ENCODE measurements at regions not wholly inside any gene's neighbourhood (a gene's known extent, or its start where the extent isn't known, plus 50 kb on each side); places are given as distances from the start of the nearest gene placed in this dataset.
"Not testable (repeated sequence)": the region's sequence is repeated elsewhere in the genome, so short reads cannot be mapped to it uniquely, and the experiment has no call there.

DNA sequence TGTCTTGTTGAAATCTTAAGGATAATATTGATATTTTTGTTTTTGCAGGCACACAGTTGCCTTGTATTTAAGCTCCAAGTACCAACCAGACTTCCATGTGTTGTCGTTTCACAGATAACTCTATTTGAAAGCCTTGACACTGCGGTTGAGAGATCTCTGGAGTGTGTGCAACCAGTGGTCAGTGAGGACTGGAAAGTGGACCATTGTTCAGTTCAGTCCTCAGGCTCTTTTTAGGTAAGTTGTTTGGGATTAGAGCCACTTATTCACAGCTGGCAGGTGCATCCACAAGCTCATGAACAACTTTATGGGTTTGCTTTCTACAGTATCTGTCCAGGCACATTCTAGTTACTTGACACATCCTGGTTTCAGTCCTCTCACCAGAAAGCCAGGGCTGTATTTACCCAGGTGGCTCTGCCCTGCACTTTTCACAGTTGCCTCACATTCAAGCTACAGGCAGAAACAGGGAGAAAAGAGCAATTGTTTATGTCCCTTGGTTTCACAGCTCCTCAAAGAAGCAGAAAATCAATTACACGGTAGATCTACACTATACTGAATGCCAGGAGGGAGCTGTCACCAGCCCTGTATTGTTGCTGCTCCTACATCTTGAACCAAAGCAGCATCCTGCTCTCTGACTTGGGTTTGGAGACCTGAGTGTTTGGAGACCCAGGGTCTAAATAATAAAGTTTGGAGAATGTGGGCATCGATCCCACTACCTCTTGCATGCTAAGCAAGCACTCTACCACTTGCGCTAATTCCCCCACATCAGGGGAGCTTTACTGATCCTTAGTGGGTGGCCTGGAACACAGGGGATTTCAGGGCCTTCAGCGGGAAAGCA, 543.3 kb downstream of the PRIM2 start:
- DNase-seq (ENCODE audit: low spot score), result not testable (repeated sequence)

DNA sequence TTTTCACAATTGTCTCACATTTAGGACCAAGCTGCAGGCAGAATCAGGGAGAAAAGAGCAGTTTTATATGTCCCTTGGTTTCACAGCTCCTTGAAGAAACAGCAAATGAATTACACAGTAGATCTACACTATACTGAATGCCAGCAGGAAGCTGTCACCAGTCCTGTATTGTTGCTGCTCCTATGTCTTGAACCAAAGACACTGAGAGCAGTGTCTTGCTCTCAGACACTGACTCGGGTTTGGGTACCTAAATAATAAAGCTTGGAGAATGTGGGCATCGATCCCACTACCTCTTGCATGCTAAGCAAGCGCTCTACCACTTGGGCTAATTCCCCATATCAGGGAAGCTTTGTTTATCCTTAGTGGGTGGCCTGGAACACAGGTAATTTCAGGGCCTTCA, 552.7 kb downstream of the PRIM2 start:
- not testable (repeated sequence) for DNase-seq (ENCODE audit: low spot score)

DNA sequence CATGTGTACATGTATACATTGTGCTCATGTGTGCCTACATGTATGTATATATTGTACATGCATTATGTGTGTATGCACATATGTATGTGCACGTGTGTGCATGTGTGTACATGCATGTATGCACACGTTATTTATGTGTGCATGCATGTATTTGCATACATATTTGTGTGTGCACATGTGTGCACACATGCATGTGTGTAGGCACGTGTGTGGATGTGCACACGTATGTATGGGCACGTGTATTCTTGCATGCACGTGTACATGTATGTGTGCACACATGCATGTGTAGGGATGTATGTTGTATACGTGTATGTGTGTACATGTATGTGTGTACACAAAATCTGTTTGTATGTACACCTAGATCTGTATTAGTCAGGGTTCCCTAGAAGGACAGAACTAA, 556.0 kb downstream of the PRIM2 start:
- DNase-seq (ENCODE audit: low spot score), result not testable (repeated sequence)

DNA sequence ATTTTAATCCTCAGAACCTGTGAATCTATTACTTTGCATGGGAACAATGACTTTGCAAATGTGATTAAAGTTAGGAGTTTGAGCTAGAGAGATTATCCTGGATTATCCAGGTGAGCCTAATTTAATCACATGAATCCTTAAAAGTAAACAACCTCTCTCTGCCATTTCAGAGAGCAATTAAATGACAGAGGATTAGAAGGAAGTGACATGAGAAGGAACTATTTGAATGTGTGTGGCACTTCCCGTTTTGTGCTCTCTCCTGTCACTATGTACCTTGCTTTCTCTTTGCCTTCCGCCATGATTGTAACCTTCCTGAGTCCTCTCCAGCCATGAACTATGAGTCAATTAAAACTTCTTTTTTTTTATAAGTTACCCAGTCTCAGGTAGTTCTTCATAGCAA, 559.2 kb downstream of the PRIM2 start:
- DNase-seq (ENCODE audit: low spot score), result not testable (repeated sequence)

DNA sequence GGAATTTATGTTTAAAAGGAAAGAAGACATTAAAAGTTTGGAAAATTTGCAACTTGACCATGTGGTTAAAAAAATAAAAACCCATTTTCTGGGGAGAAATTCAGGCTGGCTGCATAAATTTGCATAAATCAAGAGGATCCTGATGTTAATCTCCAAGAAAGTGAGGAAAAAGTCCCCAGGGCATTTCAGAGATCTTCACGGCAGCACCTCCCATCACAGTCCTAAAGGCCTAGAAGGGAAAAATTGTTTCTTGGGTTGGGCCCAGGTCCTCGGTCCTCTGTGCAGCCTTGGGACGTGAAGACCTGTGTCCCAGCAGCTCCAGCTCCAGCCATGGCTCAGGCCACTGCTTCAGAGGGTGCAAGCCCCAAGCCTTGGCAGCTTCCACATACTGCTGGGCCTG, 560.3 kb downstream of the PRIM2 start:
- not testable (repeated sequence) for DNase-seq (ENCODE audit: low spot score)

DNA sequence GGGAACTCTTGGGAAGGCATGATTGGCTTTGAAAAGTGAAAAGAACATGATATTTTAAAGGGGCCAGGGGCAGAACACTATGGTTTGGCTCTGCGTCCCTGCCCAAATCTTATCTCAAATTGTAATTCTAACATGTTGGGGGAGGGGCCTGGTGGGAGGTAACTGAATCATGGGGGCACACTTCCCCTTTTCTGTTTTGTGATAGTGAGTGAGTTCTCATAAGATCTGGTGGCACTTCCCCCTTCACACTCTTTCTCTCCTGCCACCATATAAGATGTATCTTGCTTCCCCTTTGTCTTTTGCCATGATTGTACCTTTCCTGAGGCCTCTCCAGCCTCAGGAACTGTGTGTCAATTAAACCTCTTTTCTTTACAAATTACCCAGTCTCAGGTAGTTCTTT, 561.4 kb downstream of the PRIM2 start:
- DNase-seq (ENCODE audit: low spot score), result not testable (repeated sequence)

DNA sequence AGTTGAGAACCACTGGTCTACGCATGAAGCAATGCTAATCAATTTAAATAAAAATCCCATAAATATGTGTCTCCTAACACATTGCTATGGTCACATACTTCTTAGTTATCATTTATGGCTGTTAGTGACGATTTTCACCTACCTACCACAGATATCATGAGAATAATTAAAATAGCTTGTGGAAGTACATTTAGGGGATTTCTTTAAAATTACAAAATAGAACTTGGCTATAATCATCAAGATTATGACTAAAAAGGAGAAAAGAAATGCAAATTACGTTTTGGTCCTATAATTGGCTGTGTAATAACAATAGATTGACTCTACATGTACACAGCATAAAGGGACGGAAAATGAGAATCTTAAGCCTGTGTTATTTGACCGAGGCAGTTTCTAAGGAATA, 581.4 kb downstream of the PRIM2 start:
- not testable (repeated sequence) for DNase-seq (ENCODE audit: low spot score)

DNA sequence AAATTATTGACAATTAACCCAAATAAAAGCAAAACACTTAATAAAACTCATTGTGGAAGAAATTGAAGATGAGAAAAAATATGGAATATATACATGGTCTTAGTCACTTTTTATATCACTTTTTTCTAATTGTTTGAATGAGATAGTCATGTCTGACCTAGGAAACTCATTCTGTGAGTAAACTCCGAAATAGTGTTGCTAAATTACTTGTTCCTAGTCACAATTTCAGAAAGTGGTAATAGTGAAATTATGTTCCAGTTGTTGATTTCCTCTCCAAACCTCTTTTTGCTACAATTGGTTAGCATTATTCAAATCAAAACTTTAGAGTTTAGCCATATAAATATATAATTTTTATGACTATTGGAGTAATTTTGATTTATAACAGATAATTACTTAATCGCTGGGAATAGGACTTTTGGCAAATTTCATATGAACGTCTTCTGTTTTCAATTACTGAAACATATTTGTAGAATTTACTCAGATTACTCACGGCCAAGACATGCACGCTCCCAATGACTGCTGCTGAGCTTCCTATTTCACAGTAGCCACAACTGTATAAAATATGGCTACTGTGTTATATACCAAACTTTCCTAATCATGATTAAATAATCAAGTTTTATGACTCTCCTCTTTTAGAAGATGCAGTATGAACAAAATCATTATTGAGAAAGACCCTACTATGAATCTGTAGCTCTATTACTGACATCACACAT, 583.4 kb downstream of the PRIM2 start:
- DNase-seq (ENCODE audit: low spot score), result not testable (repeated sequence)

DNA sequence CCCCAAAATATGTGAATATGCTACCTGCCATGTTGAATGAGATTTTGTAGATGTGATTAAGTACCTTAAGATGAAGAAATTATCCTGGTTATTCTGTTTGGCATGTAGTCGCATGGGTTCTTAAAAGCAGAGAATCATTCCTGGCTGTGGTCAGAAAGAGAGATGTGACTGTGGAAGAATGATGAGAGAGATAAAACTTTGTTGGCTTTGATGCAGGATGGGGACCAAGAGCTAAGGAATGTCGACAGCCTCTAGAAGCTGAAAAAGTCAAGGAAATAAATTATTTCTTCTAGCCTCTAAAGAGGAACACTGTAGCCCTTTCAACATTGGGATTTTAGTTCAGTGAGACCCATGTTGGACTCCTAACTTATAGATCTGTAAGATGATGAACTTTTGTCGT, 584.0 kb downstream of the PRIM2 start:
- not testable (repeated sequence) for DNase-seq (ENCODE audit: low spot score)

DNA sequence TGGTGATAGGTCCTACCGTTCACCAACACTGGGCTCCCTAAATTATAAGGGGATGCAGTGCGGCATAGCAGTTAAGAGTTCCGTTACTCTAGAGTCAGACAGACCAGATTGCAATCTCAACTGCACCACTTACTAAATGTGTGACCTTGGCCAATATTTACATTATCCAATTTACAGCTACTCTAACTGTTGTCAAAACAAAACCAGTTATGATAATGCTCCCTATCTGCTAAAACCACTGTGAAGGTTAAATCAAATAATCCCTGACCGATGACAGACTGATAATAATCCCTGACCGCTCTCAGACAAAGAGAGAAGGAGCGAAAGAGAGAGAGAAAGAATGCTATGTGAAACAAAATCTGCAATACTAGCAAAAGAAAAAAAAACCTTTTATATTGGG, 586.9 kb downstream of the PRIM2 start:
- DNase-seq (ENCODE audit: low spot score), result not testable (repeated sequence)

DNA sequence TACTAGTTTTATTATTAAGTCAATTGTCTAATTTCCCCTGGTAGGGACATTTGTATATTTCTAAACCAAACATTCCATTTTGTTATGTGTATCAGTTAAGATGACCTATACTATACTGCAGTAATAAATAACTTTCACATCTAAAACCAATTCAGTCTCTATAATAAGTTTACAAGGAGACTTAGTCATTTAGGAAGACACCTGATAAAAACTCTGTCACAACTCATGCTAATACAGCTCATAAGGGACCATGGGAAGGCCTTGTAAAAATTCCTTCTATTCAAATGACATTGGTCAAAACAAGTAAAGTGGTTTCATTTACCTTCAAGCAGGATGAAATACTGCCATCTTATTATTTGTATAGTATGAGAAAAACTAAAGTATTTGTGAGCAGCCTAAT, 597.9 kb downstream of the PRIM2 start:
- DNase-seq (ENCODE audit: low spot score), result not testable (repeated sequence)

DNA sequence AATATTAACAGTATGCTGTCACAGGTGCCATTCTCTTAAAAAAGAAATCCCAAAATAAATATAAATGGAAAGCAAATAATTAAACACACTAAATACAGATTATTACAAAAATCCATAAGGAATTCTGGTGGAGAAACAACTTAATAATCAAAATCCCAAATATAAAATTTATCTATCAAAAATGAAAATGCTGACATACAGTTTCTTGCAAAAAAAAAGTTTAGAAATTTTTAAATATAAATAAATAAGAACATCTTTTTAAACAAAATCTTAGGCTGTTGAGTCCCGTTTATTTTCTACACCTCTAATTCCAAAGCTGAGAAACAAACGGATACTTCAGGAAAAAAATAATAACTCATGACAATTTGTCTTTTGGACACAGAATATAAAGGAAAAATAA, 625.5 kb downstream of the PRIM2 start:
- not testable (repeated sequence) for DNase-seq (ENCODE audit: low spot score)

DNA sequence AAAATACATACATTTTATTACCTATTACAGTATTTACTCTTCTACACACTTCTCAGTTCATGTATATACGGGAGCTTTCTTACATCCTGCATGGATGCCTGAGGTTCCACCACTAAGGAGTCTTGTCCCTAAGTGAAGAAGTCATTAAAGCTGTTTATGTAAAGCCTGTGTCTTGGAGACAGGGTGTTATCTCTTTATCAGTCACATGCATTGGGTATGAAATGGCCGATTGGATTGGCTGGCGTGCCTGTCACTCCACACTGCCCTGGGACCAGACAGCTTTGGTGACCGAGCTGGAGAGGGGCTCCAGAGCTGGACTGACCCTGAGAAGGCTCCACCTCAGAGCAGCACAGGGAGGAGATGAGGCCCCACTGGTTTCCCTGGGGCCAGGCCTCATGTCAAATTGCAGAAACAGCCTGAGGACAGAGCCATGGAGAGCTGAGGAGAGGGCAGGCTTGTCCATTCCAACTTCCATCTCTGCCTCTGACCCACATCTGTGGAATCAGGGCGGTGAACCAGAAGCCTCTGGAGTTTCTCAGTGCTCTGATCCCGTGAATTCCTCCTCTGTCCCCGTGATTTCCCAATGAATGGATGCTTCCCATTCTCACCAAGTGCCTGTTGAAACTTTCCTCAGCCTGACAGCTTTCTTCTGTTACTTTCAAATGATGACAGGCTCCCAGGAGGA, 628.8 kb downstream of the PRIM2 start:
- DNase-seq (ENCODE audit: low spot score), result not testable (repeated sequence)

DNA sequence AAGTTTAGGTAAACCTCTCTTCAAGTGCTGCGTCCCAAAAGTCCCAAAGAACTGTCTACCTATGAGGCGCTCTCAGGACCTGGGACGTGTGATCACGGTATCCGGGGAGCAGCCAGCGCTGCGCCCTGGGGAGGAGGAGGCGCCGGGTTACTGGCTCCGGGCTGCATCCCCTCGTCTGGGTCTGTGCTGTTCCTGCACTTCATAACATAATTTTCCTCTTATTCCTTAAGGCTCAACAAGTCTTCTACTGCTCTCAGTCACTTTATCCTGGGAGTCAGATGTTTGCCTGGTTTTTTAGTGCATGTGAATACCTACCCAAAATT, 629.3 kb downstream of the PRIM2 start:
- not testable (repeated sequence) for DNase-seq (ENCODE audit: low spot score)

DNA sequence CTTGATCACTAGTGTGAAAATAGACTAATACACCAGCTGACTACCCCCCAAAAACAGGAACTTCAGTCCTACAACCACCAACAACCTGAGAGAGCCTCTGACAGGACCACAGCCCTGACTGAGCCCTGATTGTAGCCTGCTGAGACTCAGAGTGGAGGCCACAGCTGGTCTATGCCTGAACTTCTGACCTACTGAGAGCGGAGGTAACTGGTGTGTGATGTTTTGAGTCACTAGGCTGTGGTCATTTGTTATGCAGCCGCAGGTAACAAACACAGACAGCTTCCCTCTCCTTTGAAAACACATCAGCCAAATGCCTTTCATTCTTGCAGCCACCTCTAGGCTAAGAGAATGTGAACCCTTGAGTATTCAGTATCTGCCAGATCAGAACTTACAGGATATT, 631.1 kb downstream of the PRIM2 start:
- not testable (repeated sequence) for DNase-seq (ENCODE audit: low spot score)

DNA sequence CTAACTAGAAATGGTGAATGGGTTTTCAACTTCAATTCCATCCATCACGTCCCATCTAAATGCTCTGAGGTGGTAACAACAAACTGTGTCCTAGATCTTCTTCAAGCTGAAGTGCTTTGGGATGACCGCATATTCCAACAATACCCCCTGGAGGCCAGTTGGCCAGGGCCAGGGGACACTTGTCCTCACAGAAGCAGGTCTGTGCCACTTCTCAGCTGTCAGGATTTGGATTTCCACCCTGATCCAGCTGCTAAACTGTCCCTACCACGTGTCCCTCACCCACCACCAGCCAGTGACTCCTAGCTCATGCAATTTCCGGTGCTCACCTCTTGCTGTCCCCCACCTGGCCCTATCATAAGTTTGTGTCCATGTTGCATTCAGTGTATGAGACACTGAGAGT, 633.0 kb downstream of the PRIM2 start:
- DNase-seq (ENCODE audit: low spot score), result not testable (repeated sequence)

DNA sequence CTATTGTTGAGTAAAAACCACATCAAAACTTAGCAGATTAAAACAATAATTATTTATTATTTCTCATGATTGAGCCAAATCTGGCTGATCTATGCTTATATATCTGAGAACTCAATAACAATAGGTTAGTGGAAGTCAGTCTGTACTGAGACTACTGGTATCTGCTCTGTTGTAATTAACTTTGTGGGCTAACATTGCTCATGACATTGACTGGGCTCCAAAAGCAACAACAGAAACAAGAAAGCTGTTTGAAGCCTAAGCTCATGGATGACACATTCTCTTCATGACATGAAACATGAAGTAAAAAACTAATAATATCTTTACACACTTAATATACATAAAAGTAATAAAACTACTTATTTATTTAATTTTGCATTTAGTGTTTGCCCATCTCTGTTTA, 649.3 kb downstream of the PRIM2 start:
- DNase-seq (ENCODE audit: low spot score), result not testable (repeated sequence)

DNA sequence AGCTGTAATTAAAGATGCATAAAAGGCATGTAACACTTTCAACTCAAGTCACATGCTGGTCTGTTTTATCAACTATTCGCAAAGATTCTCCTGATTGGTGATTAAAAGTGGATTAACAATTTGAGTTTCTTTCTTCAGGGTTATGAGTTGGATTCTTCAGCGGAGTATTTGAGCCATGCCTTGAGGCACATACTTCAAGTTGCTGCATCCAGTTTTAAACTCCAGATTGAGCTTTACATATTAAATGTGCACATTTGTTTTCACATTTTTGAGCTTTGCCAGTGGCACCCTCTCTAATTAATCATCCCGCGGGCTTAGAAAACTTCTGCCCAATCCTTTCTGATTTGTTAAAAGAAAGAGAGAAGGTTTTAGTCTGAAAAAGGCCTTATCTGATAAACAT, 654.5 kb downstream of the PRIM2 start:
- DNase-seq (ENCODE audit: low spot score), result not testable (repeated sequence)

DNA sequence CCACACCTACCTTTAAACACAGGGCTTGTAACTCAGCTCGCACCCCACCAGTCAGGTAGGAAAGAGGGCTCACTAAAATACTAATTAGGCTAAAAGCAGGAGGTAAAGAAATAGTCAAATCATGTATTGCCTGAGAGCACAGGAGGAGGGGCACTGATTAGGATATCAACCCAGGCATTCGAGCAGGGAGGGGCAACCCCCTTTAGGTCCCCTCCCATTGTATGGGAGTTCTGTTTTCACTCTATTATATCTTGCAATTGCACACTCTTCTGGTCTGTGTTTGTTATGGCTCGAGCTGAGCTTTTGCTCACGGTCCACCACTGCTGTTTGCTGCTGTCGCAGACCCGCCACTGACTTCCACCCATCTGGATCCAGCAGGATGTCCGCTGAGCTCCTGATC, 657.2 kb downstream of the PRIM2 start:
- DNase-seq (ENCODE audit: low spot score), result no peak

DNA sequence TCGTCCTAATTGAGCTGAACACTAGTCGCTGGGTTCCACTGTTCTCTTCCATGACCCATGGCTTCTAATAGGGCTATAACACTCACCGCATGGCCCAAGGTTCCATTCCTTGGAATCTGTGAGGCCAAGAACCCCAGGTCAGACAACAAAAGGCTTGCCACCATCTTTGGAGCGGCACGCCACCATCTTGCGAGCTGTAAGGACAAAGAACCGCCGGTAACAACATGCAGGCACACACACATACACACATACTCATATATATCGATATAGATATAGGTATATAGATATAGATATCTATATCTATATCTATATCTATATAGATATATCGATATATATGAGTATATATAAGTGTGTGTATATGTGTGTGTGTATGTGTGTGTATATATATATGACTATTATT, 657.7 kb downstream of the PRIM2 start:
- DNase-seq (ENCODE audit: low spot score), result not testable (repeated sequence)

DNA sequence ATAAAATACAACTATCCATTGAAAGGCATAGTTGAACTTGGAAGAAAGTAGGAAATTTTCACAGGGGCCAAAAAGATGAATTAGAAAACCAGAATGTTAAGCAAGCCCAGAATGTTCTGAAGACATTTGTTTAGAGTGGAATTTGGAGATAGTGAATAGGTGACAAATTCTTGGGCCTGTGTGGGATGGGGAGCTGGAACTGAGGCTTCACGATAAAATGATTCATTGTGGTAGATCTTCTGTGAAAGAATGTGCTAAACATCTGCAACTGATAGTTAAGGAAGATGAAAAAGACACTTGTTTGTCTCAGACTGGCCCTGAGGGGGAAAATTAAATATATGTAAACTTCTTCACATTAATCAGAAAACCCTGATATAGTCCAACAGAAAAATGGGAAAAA, 658.9 kb downstream of the PRIM2 start:
- not testable (repeated sequence) for DNase-seq (ENCODE audit: low spot score)

DNA sequence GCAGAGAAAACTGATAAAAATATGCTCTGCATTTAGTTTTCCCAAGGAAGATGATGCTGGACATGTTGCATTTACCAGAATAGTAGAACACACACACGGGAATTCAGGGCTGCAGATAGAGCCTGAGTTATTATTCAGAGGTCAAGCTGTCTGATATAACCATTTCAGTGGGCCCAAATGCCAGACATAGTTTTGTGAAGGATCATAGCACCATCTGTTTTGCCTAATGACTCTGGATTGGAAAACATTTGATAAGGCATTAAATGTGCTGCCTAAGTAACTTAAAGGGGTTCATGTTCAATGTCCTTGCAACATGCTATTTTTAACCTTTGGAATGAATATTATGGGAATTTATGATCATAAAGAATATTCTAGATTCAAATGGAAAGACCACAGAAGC, 666.2 kb downstream of the PRIM2 start:
- not testable (repeated sequence) for DNase-seq (ENCODE audit: low spot score)

DNA sequence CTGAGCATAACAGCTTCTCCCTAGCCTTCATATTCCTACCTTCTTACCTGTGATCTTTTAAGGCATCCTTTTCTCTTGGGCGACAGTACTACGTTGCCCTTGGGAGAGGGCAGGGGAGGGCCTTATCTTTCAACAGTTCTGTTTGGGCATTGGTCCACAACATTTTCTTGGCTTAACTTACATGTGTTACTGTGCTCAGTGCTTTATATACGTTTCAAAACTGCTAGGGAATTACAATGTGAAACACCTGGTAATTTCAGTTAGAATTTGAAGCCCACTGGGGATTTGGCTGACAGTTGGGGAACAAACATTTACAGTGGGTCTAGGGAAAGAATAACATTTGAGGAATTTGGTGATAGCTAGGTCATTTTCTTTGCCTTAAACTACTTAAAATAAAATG, 667.1 kb downstream of the PRIM2 start:
- not testable (repeated sequence) for DNase-seq (ENCODE audit: low spot score)

Data from iPS-NIHi11 (cell line).